ENCODE measurements at regions not wholly inside any gene's neighbourhood (a gene's known extent, or its start where the extent isn't known, plus 50 kb on each side); places are given as distances from the start of the nearest gene placed in this dataset.
A peak's percentile ranks its signal among the peaks of the same experiment; 100 is the strongest.
"Not testable (repeated sequence)": the region's sequence is repeated elsewhere in the genome, so short reads cannot be mapped to it uniquely, and the experiment has no call there.

GRCh38 chr1:21385022-21385421, 54.9 kb upstream of the NBPF3 start:
- intact Hi-C loops (cut with micrococcal nuclease), result no loop called here
- Mint-ChIP-seq H3K27ac (no peak overlapping the region), H3K9me3 (peaks cover 4% of the 10 kb centered on the region), H3K36me3 (ENCODE audit: low read depth) (no peaks in the 10 kb centered on the region), H3K4me3 (no peak overlapping the region), H3K27me3 (peaks cover 18% of the 10 kb centered on the region), H3K4me1 (peaks cover 19% of the 10 kb centered on the region)
- ChIA-PET POLR2A (no interaction called here), CTCF (no interaction called here)
- no peak for TF ChIP-seq CTCF (IDR thresholded peaks at IDR 0.05)
- ATAC-seq (ENCODE audit: low read depth) (no peak), DNase-seq (no peak)

- DNase-seq, result no peak
- H3K36me3 Mint-ChIP-seq (ENCODE audit: low read depth), result no peaks in the 10 kb centered on the region
- H3K4me3 Mint-ChIP-seq, result no peak overlapping the region
- H3K9me3 Mint-ChIP-seq, result peaks cover 4% of the 10 kb centered on the region
- no peak for TF ChIP-seq CTCF (IDR thresholded peaks at IDR 0.05)
- intact Hi-C loops (cut with micrococcal nuclease), result no loop called here
- POLR2A ChIA-PET, result no interaction called here
- CTCF ChIA-PET, result interaction anchor here (0.9 kb wide), 1 partner anchor 17 kb away, joined by 3 read pairs; no protein-coding TSS in a partner anchor
- ATAC-seq (ENCODE audit: low read depth), result peak; percentile 28
- H3K27ac Mint-ChIP-seq, result no peak overlapping the region
- H3K4me1 Mint-ChIP-seq, result peaks cover 19% of the 10 kb centered on the region
- peaks cover 15% of the 10 kb centered on the region for H3K27me3 Mint-ChIP-seq
Measured at GRCh38 chr1:21384620-21385019, 55.3 kb upstream of the NBPF3 start.

GRCh38 chr1:21383785-21384401, 56.0 kb upstream of the NBPF3 start:
- H3K9me3 Mint-ChIP-seq, result peaks cover 4% of the 10 kb centered on the region
- intact Hi-C loops (cut with micrococcal nuclease), result no loop called here
- H3K27me3 Mint-ChIP-seq, result peaks cover 15% of the 10 kb centered on the region
- POLR2A ChIA-PET, result no interaction called here
- H3K27ac Mint-ChIP-seq, result no peak overlapping the region
- no peak overlapping the region for H3K4me3 Mint-ChIP-seq
- no peak for DNase-seq
- no peak for ATAC-seq (ENCODE audit: low read depth)
- H3K4me1 Mint-ChIP-seq, result peaks cover 19% of the 10 kb centered on the region
- no peak for TF ChIP-seq CTCF (IDR thresholded peaks at IDR 0.05)
- no peaks in the 10 kb centered on the region for H3K36me3 Mint-ChIP-seq (ENCODE audit: low read depth)
- CTCF ChIA-PET, result interaction anchor here (0.9 kb wide), 1 partner anchor 16 kb away, joined by 3 read pairs; no protein-coding TSS in a partner anchor

GRCh38 chr1:21381354-21381753, 58.6 kb upstream of the NBPF3 start:
- no peak for TF ChIP-seq CTCF (IDR thresholded peaks at IDR 0.05)

GRCh38 chr1:21380147-21380546, 59.8 kb upstream of the NBPF3 start:
- intact Hi-C loops (cut with micrococcal nuclease); H3K36me3 Mint-ChIP-seq (ENCODE audit: low read depth); H3K9me3 Mint-ChIP-seq; H3K27ac Mint-ChIP-seq; DNase-seq; H3K4me3 Mint-ChIP-seq; ATAC-seq (ENCODE audit: low read depth); CTCF ChIA-PET: not testable (repeated sequence)
- H3K27me3 Mint-ChIP-seq, result peaks cover 18% of the 10 kb centered on the region
- POLR2A ChIA-PET, result interaction anchor here (0.5 kb wide), 1 partner anchor 337 kb away, joined by 3 read pairs; no protein-coding TSS in a partner anchor
- H3K4me1 Mint-ChIP-seq, result peaks cover 17% of the 10 kb centered on the region

More at GRCh38 chr1:21381354-21381753, 58.6 kb upstream of the NBPF3 start:
- CTCF ChIA-PET, result no interaction called here
- POLR2A ChIA-PET, result no interaction called here
- no peaks in the 10 kb centered on the region for H3K36me3 Mint-ChIP-seq (ENCODE audit: low read depth)
- intact Hi-C loops (cut with micrococcal nuclease), result no loop called here
- H3K4me1 Mint-ChIP-seq, result peaks cover 19% of the 10 kb centered on the region
- no peak for ATAC-seq (ENCODE audit: low read depth)
- no peak overlapping the region for H3K4me3 Mint-ChIP-seq
- no peak for DNase-seq
- peaks cover 18% of the 10 kb centered on the region for H3K27me3 Mint-ChIP-seq
- H3K9me3 Mint-ChIP-seq, result peaks cover 4% of the 10 kb centered on the region
- H3K27ac Mint-ChIP-seq, result no peak overlapping the region
